ENCODE measurements at regions not wholly inside any gene's neighbourhood (a gene's known extent, or its start where the extent isn't known, plus 50 kb on each side); places are given as distances from the start of the nearest gene placed in this dataset.

DNA sequence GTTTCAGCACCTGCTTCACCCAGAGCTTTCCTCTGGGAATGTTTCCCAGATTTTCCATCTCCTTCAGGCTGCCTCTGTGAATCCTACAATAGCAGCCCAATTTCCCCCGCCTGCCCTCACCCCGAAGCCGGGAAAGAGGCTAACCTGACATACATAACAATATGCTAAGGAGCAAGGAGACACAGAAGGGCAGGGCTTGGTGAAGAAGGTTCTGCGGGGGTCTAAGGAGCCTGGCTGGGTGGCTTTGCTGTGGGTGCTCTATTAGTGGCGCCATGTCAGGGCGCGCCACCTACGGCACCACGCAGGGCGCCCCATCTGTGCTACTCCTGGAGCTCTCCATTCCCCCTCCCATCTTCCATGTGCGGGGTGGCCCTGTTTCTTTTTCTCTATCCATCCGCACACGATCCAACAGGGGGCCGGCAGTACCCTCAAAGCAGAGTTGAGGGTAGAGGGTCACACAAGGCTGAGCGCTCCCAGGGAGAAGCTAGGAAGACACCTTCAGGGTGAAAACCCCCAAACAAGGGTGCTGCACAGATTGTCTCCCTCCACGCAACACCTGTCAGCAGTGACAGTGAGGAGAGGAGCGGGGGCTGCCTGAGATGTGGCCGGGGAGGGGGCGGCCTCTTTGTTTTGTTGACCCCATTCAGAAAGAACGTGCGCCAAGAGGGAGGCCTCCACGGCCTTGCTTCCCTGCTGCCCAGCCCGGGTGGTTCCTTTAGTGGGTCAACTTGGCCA is 101.4 kb downstream of the PDCL3 start:
- TF ChIP-seq SPI1 (IDR thresholded peaks at IDR 0.05; ENCODE audit: borderline replicate concordance, insufficient read depth, low read depth, low read length) (no peak), TBL1XR1 (IDR thresholded peaks at IDR 0.05; ENCODE audit: low read depth, low read length) (no peak), EZH2 (IDR thresholded peaks at IDR 0.05; ENCODE audit: borderline replicate concordance, control insufficient read depth, low read depth, low read length) (no peak), MYC (IDR thresholded peaks at IDR 0.05; ENCODE audit: insufficient read depth, insufficient read length, insufficient replicate concordance, low read length, severe bottlenecking) (no peak), GABPA (IDR thresholded peaks at IDR 0.05; ENCODE audit: low read depth) (no peak), JUNB (IDR thresholded peaks at IDR 0.05) (no peak), MEF2B (IDR thresholded peaks at IDR 0.05; ENCODE audit: partially characterized antibody, poor library complexity, severe bottlenecking) (no peak), SIX5 (IDR thresholded peaks at IDR 0.05; ENCODE audit: low read depth, low read length, severe bottlenecking) (no peak), POLR2A (IDR thresholded peaks at IDR 0.05; ENCODE audit: low read depth, low read length) (no peak)
- TF ChIP-seq, protein P1, sequence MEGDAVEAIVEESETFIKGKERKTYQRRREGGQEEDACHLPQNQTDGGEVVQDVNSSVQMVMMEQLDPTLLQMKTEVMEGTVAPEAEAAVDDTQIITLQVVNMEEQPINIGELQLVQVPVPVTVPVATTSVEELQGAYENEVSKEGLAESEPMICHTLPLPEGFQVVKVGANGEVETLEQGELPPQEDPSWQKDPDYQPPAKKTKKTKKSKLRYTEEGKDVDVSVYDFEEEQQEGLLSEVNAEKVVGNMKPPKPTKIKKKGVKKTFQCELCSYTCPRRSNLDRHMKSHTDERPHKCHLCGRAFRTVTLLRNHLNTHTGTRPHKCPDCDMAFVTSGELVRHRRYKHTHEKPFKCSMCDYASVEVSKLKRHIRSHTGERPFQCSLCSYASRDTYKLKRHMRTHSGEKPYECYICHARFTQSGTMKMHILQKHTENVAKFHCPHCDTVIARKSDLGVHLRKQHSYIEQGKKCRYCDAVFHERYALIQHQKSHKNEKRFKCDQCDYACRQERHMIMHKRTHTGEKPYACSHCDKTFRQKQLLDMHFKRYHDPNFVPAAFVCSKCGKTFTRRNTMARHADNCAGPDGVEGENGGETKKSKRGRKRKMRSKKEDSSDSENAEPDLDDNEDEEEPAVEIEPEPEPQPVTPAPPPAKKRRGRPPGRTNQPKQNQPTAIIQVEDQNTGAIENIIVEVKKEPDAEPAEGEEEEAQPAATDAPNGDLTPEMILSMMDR (IDR thresholded peaks at IDR 0.05 in 2 of 3, conservative IDR thresholded peaks at IDR 0.05 in 1 of 3; ENCODE audit: control insufficient read depth in 2 of 3, extremely low read depth in 1 of 3, insufficient read depth in 1 of 3, low read depth in 3 of 3, low read length in 3 of 3): no peak
- TF ChIP-seq, protein P2, sequence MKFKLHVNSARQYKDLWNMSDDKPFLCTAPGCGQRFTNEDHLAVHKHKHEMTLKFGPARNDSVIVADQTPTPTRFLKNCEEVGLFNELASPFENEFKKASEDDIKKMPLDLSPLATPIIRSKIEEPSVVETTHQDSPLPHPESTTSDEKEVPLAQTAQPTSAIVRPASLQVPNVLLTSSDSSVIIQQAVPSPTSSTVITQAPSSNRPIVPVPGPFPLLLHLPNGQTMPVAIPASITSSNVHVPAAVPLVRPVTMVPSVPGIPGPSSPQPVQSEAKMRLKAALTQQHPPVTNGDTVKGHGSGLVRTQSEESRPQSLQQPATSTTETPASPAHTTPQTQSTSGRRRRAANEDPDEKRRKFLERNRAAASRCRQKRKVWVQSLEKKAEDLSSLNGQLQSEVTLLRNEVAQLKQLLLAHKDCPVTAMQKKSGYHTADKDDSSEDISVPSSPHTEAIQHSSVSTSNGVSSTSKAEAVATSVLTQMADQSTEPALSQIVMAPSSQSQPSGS (IDR thresholded peaks at IDR 0.05; ENCODE audit: low read length): no peak
- TF ChIP-seq, protein P3, sequence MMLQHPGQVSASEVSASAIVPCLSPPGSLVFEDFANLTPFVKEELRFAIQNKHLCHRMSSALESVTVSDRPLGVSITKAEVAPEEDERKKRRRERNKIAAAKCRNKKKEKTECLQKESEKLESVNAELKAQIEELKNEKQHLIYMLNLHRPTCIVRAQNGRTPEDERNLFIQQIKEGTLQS (IDR thresholded peaks at IDR 0.05; ENCODE audit: borderline replicate concordance, extremely low read depth, low read depth, low read length): no peak

Data from GM12878 (cell line).